NCI-H1048 (cell line): ENCODE measurements at regions not wholly inside any gene's neighbourhood (a gene's known extent, or its start where the extent isn't known, plus 50 kb on each side); places are given as distances from the start of the nearest gene placed in this dataset.
"Not testable (repeated sequence)": the region's sequence is repeated elsewhere in the genome, so short reads cannot be mapped to it uniquely, and the experiment has no call there.

Source experiments
- DNase-seq: peaks from one replicate; lab custom pipeline; 2025; lab: John Stamatoyannopoulos, UW

GRCh38 chr9:7542693-7543092 lies 256.9 kb downstream of the DMAC1 start:
- no peak for DNase-seq

GRCh38 chr9:7542126-7542525 lies 257.5 kb downstream of the DMAC1 start:
- no peak for DNase-seq

GRCh38 chr9:7536310-7536939 lies 263.2 kb downstream of the DMAC1 start:
- no peak for DNase-seq

GRCh38 chr9:7534211-7534935 lies 265.2 kb downstream of the DMAC1 start:
- DNase-seq: no peak

- DNase-seq: no peak
Observed at GRCh38 chr9:7533376-7534090, 266.0 kb downstream of the DMAC1 start.

- DNase-seq: no peak
Observed at GRCh38 chr9:7523426-7524043, 276.0 kb downstream of the DMAC1 start.

GRCh38 chr9:7520396-7520795 lies 279.2 kb downstream of the DMAC1 start:
- DNase-seq: no peak

GRCh38 chr9:7516376-7516775 lies 283.2 kb downstream of the DMAC1 start:
- no peak for DNase-seq

- DNase-seq: no peak
Observed at GRCh38 chr9:7510199-7510598, 289.4 kb downstream of the DMAC1 start.

GRCh38 chr9:7509576-7510145 lies 289.9 kb downstream of the DMAC1 start:
- DNase-seq: no peak

GRCh38 chr9:7508516-7508915 lies 291.1 kb downstream of the DMAC1 start:
- no peak for DNase-seq

GRCh38 chr9:7507566-7508270 lies 291.9 kb downstream of the DMAC1 start:
- no peak for DNase-seq

GRCh38 chr9:7507026-7507425 lies 292.6 kb downstream of the DMAC1 start:
- no peak for DNase-seq

- DNase-seq: no peak
Observed at GRCh38 chr9:7500521-7500920, 299.1 kb downstream of the DMAC1 start.

- no peak for DNase-seq
Observed at GRCh38 chr9:7491641-7492040, 307.9 kb downstream of the DMAC1 start.

GRCh38 chr9:7490317-7491108 lies 309.1 kb downstream of the DMAC1 start:
- DNase-seq: no peak

GRCh38 chr9:7489036-7489435 lies 310.5 kb downstream of the DMAC1 start:
- DNase-seq: no peak

- not testable (repeated sequence) for DNase-seq
Observed at GRCh38 chr9:7484014-7484413, 315.6 kb downstream of the DMAC1 start.

GRCh38 chr9:7481570-7481969 lies 318.0 kb downstream of the DMAC1 start:
- no peak for DNase-seq

GRCh38 chr9:7479300-7479699 lies 320.3 kb downstream of the DMAC1 start:
- DNase-seq: no peak

GRCh38 chr9:7478646-7479045 lies 320.9 kb downstream of the DMAC1 start:
- peak; percentile 29 for DNase-seq
